ENCODE measurements at regions not wholly inside any gene's neighbourhood (a gene's known extent, or its start where the extent isn't known, plus 50 kb on each side); places are given as distances from the start of the nearest gene placed in this dataset.
"Not testable (repeated sequence)": the region's sequence is repeated elsewhere in the genome, so short reads cannot be mapped to it uniquely, and the experiment has no call there.

GRCh38 chr6:84882768-84883766 lies 118.7 kb upstream of the TBX18 start:
- no peaks in the 10 kb centered on the region for H3K9me3 ChIP-seq (replicated peaks; ENCODE audit: insufficient read depth, low read length)
- TF ChIP-seq EZH2phosphoT487 (IDR thresholded peaks at IDR 0.05; ENCODE audit: low read length) (no peak), EZH2 (optimal IDR thresholded peaks at IDR 0.05; ENCODE audit: low read depth, low read length) (no peak)
- H3K4me2 ChIP-seq (ENCODE audit: low read depth, low read length): no peak overlapping the region
- H3K4me1 ChIP-seq (ENCODE audit: low read length): peaks cover 11% of the 10 kb centered on the region; the same call in 1 of the 2 replicates
- H3K27ac ChIP-seq (ENCODE audit: low read length): no peak overlapping the region
- H3K36me3 ChIP-seq (replicated peaks; ENCODE audit: insufficient read depth, low read length): no peaks in the 10 kb centered on the region
- no peak for DNase-seq
- no peak overlapping the region for H2AFZ ChIP-seq (ENCODE audit: low read length)
- no peaks in the 10 kb centered on the region for H3K79me2 ChIP-seq (ENCODE audit: low read length)
- H3F3A ChIP-seq (ENCODE audit: insufficient read depth, low read length): peaks cover 4% of the 10 kb centered on the region; the same call in 1 of the 2 replicates
- H4K20me1 ChIP-seq (ENCODE audit: insufficient read depth, low read length): no peaks in the 10 kb centered on the region
- H3K9ac ChIP-seq (ENCODE audit: low read length): no peak overlapping the region
- no peaks in the 10 kb centered on the region for H3K9me2 ChIP-seq (replicated peaks; ENCODE audit: insufficient read depth, low read length)
- no peaks in the 10 kb centered on the region for H3K27me3 ChIP-seq (replicated peaks; ENCODE audit: insufficient read depth, low read length)
- H3K4me3 ChIP-seq (ENCODE audit: low read length): no peak overlapping the region

- not testable (repeated sequence) for H3K4me2 ChIP-seq (ENCODE audit: low read depth, low read length); H4K20me1 ChIP-seq (ENCODE audit: insufficient read depth, low read length); H3K4me3 ChIP-seq (ENCODE audit: low read length); H3K9me2 ChIP-seq (replicated peaks; ENCODE audit: insufficient read depth, low read length); H3K9me3 ChIP-seq (replicated peaks; ENCODE audit: insufficient read depth, low read length); H3K79me2 ChIP-seq (ENCODE audit: low read length); H2AFZ ChIP-seq (ENCODE audit: low read length); H3K27ac ChIP-seq (ENCODE audit: low read length); H3K27me3 ChIP-seq (replicated peaks; ENCODE audit: insufficient read depth, low read length); DNase-seq; H3F3A ChIP-seq (ENCODE audit: insufficient read depth, low read length); H3K36me3 ChIP-seq (replicated peaks; ENCODE audit: insufficient read depth, low read length); H3K9ac ChIP-seq (ENCODE audit: low read length)
- H3K4me1 ChIP-seq (ENCODE audit: low read length): peaks cover 16% of the 10 kb centered on the region
Measured at GRCh38 chr6:84879385-84879784, 115.0 kb upstream of the TBX18 start.

- Histone ChIP-seq H2AFZ (ENCODE audit: low read length) (no peak overlapping the region), H3K27ac (ENCODE audit: low read length) (no peak overlapping the region; the same call in 1 of the 2 replicates), H3K4me3 (ENCODE audit: low read length) (no peak overlapping the region), H3K4me2 (ENCODE audit: low read depth, low read length) (peak overlapping the region; percentile 11), H3K4me1 (ENCODE audit: low read length) (peaks cover 16% of the 10 kb centered on the region), H4K20me1 (ENCODE audit: insufficient read depth, low read length) (no peaks in the 10 kb centered on the region), H3K9me2 (replicated peaks; ENCODE audit: insufficient read depth, low read length) (no peaks in the 10 kb centered on the region), H3K79me2 (ENCODE audit: low read length) (no peaks in the 10 kb centered on the region), H3K36me3 (replicated peaks; ENCODE audit: insufficient read depth, low read length) (no peaks in the 10 kb centered on the region), H3F3A (ENCODE audit: insufficient read depth, low read length) (peaks cover 4% of the 10 kb centered on the region; the same call in 1 of the 2 replicates), H3K9ac (ENCODE audit: low read length) (no peak overlapping the region), H3K9me3 (replicated peaks; ENCODE audit: insufficient read depth, low read length) (no peaks in the 10 kb centered on the region), H3K27me3 (replicated peaks; ENCODE audit: insufficient read depth, low read length) (no peaks in the 10 kb centered on the region)
- TF ChIP-seq CTCF (IDR thresholded peaks at IDR 0.05; ENCODE audit: low read length) (no peak), EZH2 (optimal IDR thresholded peaks at IDR 0.05; ENCODE audit: low read depth, low read length) (no peak), EZH2phosphoT487 (IDR thresholded peaks at IDR 0.05; ENCODE audit: low read length) (no peak)
- DNase-seq: peak; percentile 40
Measured at GRCh38 chr6:84877515-84878210, 113.3 kb upstream of the TBX18 start.

GRCh38 chr6:84876723-84877514 lies 112.5 kb upstream of the TBX18 start:
- Histone ChIP-seq H3K4me1 (ENCODE audit: low read length) (peaks cover 16% of the 10 kb centered on the region), H4K20me1 (ENCODE audit: insufficient read depth, low read length) (no peaks in the 10 kb centered on the region)
- TF ChIP-seq EZH2 (optimal IDR thresholded peaks at IDR 0.05; ENCODE audit: low read depth, low read length) (no peak), EZH2phosphoT487 (IDR thresholded peaks at IDR 0.05; ENCODE audit: low read length) (no peak), CTCF (IDR thresholded peaks at IDR 0.05; ENCODE audit: low read length) (no peak)

More at GRCh38 chr6:84876723-84877514, 112.5 kb upstream of the TBX18 start:
- no peaks in the 10 kb centered on the region for H3K9me2 ChIP-seq (replicated peaks; ENCODE audit: insufficient read depth, low read length)
- no peaks in the 10 kb centered on the region for H3K9me3 ChIP-seq (replicated peaks; ENCODE audit: insufficient read depth, low read length)
- H3K27me3 ChIP-seq (replicated peaks; ENCODE audit: insufficient read depth, low read length): no peaks in the 10 kb centered on the region
- no peak overlapping the region for H3K27ac ChIP-seq (ENCODE audit: low read length)
- DNase-seq: no peak
- no peak overlapping the region for H3K9ac ChIP-seq (ENCODE audit: low read length)
- no peak overlapping the region for H2AFZ ChIP-seq (ENCODE audit: low read length)
- H3F3A ChIP-seq (ENCODE audit: insufficient read depth, low read length): peaks cover 4% of the 10 kb centered on the region; the same call in 1 of the 2 replicates
- no peak overlapping the region for H3K4me2 ChIP-seq (ENCODE audit: low read depth, low read length)
- H3K36me3 ChIP-seq (replicated peaks; ENCODE audit: insufficient read depth, low read length): no peaks in the 10 kb centered on the region
- H3K79me2 ChIP-seq (ENCODE audit: low read length): no peaks in the 10 kb centered on the region
- H3K4me3 ChIP-seq (ENCODE audit: low read length): no peak overlapping the region
